ENCODE measurements at regions not wholly inside any gene's neighbourhood (a gene's known extent, or its start where the extent isn't known, plus 50 kb on each side); places are given as distances from the start of the nearest gene placed in this dataset.

DNA sequence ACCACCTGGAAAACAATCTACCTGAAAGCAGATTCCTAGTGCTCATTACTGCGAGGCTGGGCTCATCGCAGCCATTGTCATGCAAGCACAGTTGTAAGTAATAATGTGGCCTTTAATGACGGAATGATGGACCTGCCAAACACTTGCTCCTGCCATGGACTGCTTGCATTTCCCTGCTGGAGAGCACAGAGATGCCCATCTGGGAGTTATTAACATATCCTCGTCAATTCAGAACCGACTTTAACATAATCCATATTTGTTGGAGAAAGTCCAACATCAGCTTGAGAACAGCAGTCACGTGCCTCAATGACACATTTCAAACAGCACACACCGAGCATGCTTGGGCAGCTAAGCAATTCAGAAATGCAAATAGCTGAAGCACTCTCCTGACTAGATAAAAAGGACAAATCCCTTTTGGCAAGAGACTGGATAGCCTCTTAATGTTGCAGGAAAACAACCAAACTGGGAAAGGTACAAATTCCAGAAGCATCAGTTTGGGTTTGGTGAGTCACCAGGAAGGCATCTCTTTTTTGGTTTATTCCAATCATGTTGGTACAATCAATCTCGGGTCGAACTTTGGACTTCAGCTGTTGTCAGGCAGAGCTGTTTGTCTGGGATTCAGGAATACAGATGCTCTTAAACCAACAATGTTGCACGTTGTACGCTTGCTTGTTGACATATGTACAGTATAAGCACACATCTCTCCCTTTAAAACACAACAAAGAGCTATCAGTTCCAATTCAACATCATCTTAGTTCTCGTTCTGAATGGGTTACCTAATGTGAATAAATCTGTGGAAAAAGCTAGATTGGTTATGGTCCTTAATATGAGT is 395.8 kb downstream of the LNPK start:
- FAIRE-seq (no peak), DNase-seq (ENCODE audit: low read depth) (no peak)
- H3K4me3 ChIP-seq (ENCODE audit: insufficient read depth, low read depth, low read length), result no peak overlapping the region
- Mint-ChIP-seq H3K4me1 (ENCODE audit: low read depth, unreplicated experiment) (peaks cover 10% of the 10 kb centered on the region), H3K27me3 (ENCODE audit: low read depth, unreplicated experiment) (no peaks in the 10 kb centered on the region), H3K4me3 (ENCODE audit: unreplicated experiment) (no peak overlapping the region), H3K9me3 (ENCODE audit: unreplicated experiment) (no peaks in the 10 kb centered on the region), H3K27ac (ENCODE audit: unreplicated experiment) (no peak overlapping the region), H3K36me3 (ENCODE audit: low read depth, unreplicated experiment) (no peaks in the 10 kb centered on the region)
- H3K9me3 ChIP-seq (ENCODE audit: insufficient read depth, low read depth, low read length), result no peaks in the 10 kb centered on the region
- H3K27me3 ChIP-seq (ENCODE audit: insufficient read depth, low read length), result no peaks in the 10 kb centered on the region
- no peaks in the 10 kb centered on the region for H3K79me2 ChIP-seq (ENCODE audit: insufficient read depth, low read length)
- no peaks in the 10 kb centered on the region for H3K36me3 ChIP-seq (ENCODE audit: insufficient read depth, low read length)
- no peak overlapping the region for H2AFZ ChIP-seq (ENCODE audit: low read depth, low read length)
- no peaks in the 10 kb centered on the region for H3K4me1 ChIP-seq (ENCODE audit: insufficient read depth, low read length)
- H3K9ac ChIP-seq (ENCODE audit: low read length), result no peak overlapping the region
- H3K4me2 ChIP-seq (ENCODE audit: low read length), result no peak overlapping the region
- no peak for TF ChIP-seq EZH2 (IDR thresholded peaks at IDR 0.05; ENCODE audit: insufficient read depth, low read length)
- TF ChIP-seq, protein P1, sequence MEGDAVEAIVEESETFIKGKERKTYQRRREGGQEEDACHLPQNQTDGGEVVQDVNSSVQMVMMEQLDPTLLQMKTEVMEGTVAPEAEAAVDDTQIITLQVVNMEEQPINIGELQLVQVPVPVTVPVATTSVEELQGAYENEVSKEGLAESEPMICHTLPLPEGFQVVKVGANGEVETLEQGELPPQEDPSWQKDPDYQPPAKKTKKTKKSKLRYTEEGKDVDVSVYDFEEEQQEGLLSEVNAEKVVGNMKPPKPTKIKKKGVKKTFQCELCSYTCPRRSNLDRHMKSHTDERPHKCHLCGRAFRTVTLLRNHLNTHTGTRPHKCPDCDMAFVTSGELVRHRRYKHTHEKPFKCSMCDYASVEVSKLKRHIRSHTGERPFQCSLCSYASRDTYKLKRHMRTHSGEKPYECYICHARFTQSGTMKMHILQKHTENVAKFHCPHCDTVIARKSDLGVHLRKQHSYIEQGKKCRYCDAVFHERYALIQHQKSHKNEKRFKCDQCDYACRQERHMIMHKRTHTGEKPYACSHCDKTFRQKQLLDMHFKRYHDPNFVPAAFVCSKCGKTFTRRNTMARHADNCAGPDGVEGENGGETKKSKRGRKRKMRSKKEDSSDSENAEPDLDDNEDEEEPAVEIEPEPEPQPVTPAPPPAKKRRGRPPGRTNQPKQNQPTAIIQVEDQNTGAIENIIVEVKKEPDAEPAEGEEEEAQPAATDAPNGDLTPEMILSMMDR (IDR thresholded peaks at IDR 0.05; ENCODE audit: insufficient read depth, low read depth, low read length), result no peak
- H3K27ac ChIP-seq (ENCODE audit: low read depth, low read length), result no peak overlapping the region
- H4K20me1 ChIP-seq (ENCODE audit: insufficient read depth, low read length), result no peaks in the 10 kb centered on the region

DNA sequence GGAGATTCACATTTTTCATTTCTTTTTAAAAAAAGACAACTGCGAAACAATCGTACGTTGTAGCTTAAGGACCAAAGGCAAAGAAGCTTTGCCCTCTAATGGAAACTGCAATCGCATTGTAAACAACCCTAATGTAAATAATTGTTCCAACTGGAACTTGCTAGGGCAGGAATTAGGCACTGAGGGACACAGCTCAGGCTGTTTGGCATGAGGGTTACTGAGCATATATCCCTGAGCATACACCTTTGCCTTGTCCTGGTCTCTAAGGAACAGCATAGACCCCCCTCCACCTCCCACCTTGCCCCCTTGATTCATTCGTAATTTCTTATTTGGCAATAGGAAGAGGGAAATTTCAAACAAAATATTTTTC is 396.4 kb downstream of the LNPK start:
- no peaks in the 10 kb centered on the region for H3K4me1 ChIP-seq (ENCODE audit: insufficient read depth, low read length)
- H3K9me3 ChIP-seq (ENCODE audit: insufficient read depth, low read depth, low read length), result no peaks in the 10 kb centered on the region
- no peak overlapping the region for H2AFZ ChIP-seq (ENCODE audit: low read depth, low read length)
- DNase-seq (ENCODE audit: low read depth), result no peak
- H3K9me3 Mint-ChIP-seq (ENCODE audit: unreplicated experiment), result no peaks in the 10 kb centered on the region
- H3K27me3 ChIP-seq (ENCODE audit: insufficient read depth, low read length), result no peaks in the 10 kb centered on the region
- H3K36me3 ChIP-seq (ENCODE audit: insufficient read depth, low read length), result no peaks in the 10 kb centered on the region
- TF ChIP-seq, protein P1 (IDR thresholded peaks at IDR 0.05; ENCODE audit: insufficient read depth, low read depth, low read length), result no peak
- no peak for TF ChIP-seq EZH2 (IDR thresholded peaks at IDR 0.05; ENCODE audit: insufficient read depth, low read length)
- H3K4me3 ChIP-seq (ENCODE audit: insufficient read depth, low read depth, low read length), result no peak overlapping the region
- no peaks in the 10 kb centered on the region for H3K36me3 Mint-ChIP-seq (ENCODE audit: low read depth, unreplicated experiment)
- H3K27ac ChIP-seq (ENCODE audit: low read depth, low read length), result no peak overlapping the region
- no peaks in the 10 kb centered on the region for H4K20me1 ChIP-seq (ENCODE audit: insufficient read depth, low read length)
- H3K9ac ChIP-seq (ENCODE audit: low read length), result no peak overlapping the region
- no peak for FAIRE-seq
- H3K27me3 Mint-ChIP-seq (ENCODE audit: low read depth, unreplicated experiment), result no peaks in the 10 kb centered on the region
- H3K4me3 Mint-ChIP-seq (ENCODE audit: unreplicated experiment), result no peak overlapping the region
- H3K4me2 ChIP-seq (ENCODE audit: low read length), result no peak overlapping the region
- H3K79me2 ChIP-seq (ENCODE audit: insufficient read depth, low read length), result no peaks in the 10 kb centered on the region
- no peak overlapping the region for H3K27ac Mint-ChIP-seq (ENCODE audit: unreplicated experiment)
- H3K4me1 Mint-ChIP-seq (ENCODE audit: low read depth, unreplicated experiment), result peaks cover 6% of the 10 kb centered on the region

DNA sequence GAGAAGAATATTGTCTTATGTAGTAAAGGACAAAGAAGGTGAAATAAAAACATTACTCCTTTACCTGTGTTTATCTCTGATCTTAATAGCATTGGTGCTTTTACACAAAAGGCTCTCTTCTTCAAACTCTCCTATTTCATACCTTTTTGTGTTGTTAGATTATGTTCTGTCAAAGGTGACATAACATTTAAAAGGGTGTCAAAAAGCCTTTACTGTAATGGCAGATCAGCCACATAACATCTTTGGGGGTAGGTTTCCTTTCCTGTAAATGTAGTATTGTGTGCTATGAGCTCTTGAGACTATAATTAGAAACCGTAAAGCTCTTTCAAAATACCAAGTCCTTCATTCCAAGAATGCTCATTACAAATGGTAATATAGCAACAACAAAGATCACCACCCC is 400.1 kb downstream of the LNPK start:
- Mint-ChIP-seq H3K27me3 (ENCODE audit: low read depth, unreplicated experiment) (no peaks in the 10 kb centered on the region), H3K4me3 (ENCODE audit: unreplicated experiment) (no peak overlapping the region), H3K4me1 (ENCODE audit: low read depth, unreplicated experiment) (peaks cover 19% of the 10 kb centered on the region), H3K27ac (ENCODE audit: unreplicated experiment) (no peak overlapping the region), H3K36me3 (ENCODE audit: low read depth, unreplicated experiment) (no peaks in the 10 kb centered on the region), H3K9me3 (ENCODE audit: unreplicated experiment) (no peaks in the 10 kb centered on the region)
- H3K4me2 ChIP-seq (ENCODE audit: low read length), result no peak overlapping the region
- TF ChIP-seq EZH2 (IDR thresholded peaks at IDR 0.05; ENCODE audit: insufficient read depth, low read length), result no peak
- TF ChIP-seq, protein P1 (IDR thresholded peaks at IDR 0.05; ENCODE audit: insufficient read depth, low read depth, low read length), result no peak
- H3K27ac ChIP-seq (ENCODE audit: low read depth, low read length), result no peak overlapping the region
- H3K9me3 ChIP-seq (ENCODE audit: insufficient read depth, low read depth, low read length), result no peaks in the 10 kb centered on the region
- H3K9ac ChIP-seq (ENCODE audit: low read length), result no peak overlapping the region
- no peaks in the 10 kb centered on the region for H3K79me2 ChIP-seq (ENCODE audit: insufficient read depth, low read length)
- H2AFZ ChIP-seq (ENCODE audit: low read depth, low read length), result no peak overlapping the region
- no peaks in the 10 kb centered on the region for H3K36me3 ChIP-seq (ENCODE audit: insufficient read depth, low read length)
- H3K4me1 ChIP-seq (ENCODE audit: insufficient read depth, low read length), result no peaks in the 10 kb centered on the region
- no peaks in the 10 kb centered on the region for H4K20me1 ChIP-seq (ENCODE audit: insufficient read depth, low read length)
- H3K27me3 ChIP-seq (ENCODE audit: insufficient read depth, low read length), result no peaks in the 10 kb centered on the region
- no peak overlapping the region for H3K4me3 ChIP-seq (ENCODE audit: insufficient read depth, low read depth, low read length)
- DNase-seq (ENCODE audit: low read depth), result no peak
- no peak for FAIRE-seq
